GM18517 (cell line): ENCODE measurements at regions not wholly inside any gene's neighbourhood (a gene's known extent, or its start where the extent isn't known, plus 50 kb on each side); places are given as distances from the start of the nearest gene placed in this dataset.

Experiments
- ATAC-seq: cut with Tn5 transposase; IDR thresholded peaks from one replicate; pipeline ENCODE4 v1.9.1; 2021; ENCODE audit warnings: mild to moderate bottlenecking, moderate library complexity; ENCODE audit not compliant: unreplicated experiment

- ATAC-seq = no peak
These were observed 117.5 kb upstream of the MEIS1 start for GRCh38 chr2:66317268-66317890.

- ATAC-seq = no peak
These were observed 128.4 kb upstream of the MEIS1 start for GRCh38 chr2:66306483-66306882.

- ATAC-seq = no peak
These were observed 129.2 kb upstream of the MEIS1 start for GRCh38 chr2:66305718-66306117.

- no peak for ATAC-seq
These were observed 131.5 kb upstream of the MEIS1 start for GRCh38 chr2:66303471-66303870.

- no peak for ATAC-seq
These were observed 133.2 kb upstream of the MEIS1 start for GRCh38 chr2:66301767-66302140.

- no peak for ATAC-seq
These were observed 133.7 kb upstream of the MEIS1 start for GRCh38 chr2:66301022-66301766.

GRCh38 chr2:66283787-66284186 is 151.1 kb upstream of the MEIS1 start:
- no peak for ATAC-seq

- no peak for ATAC-seq
These were observed 152.9 kb upstream of the MEIS1 start for GRCh38 chr2:66281980-66282379.

- ATAC-seq = no peak
These were observed 155.9 kb upstream of the MEIS1 start for GRCh38 chr2:66279024-66279423.

- no peak for ATAC-seq
These were observed 158.9 kb upstream of the MEIS1 start for GRCh38 chr2:66275984-66276383.

GRCh38 chr2:66273933-66274490 is 160.9 kb upstream of the MEIS1 start:
- ATAC-seq = no peak

GRCh38 chr2:66272751-66273150 is 162.2 kb upstream of the MEIS1 start:
- ATAC-seq = no peak

- no peak for ATAC-seq
These were observed 163.1 kb upstream of the MEIS1 start for GRCh38 chr2:66271777-66272176.

GRCh38 chr2:66270247-66270646 is 164.7 kb upstream of the MEIS1 start:
- no peak for ATAC-seq

GRCh38 chr2:66269166-66269565 is 165.8 kb upstream of the MEIS1 start:
- ATAC-seq = no peak

GRCh38 chr2:66268756-66269155 is 166.2 kb upstream of the MEIS1 start:
- no peak for ATAC-seq

- no peak for ATAC-seq
These were observed 170.6 kb upstream of the MEIS1 start for GRCh38 chr2:66264354-66264753.

- ATAC-seq = no peak
These were observed 179.1 kb upstream of the MEIS1 start for GRCh38 chr2:66255867-66256266.

- ATAC-seq = no peak
These were observed 179.8 kb upstream of the MEIS1 start for GRCh38 chr2:66255136-66255535.

GRCh38 chr2:66253066-66253465 is 181.9 kb upstream of the MEIS1 start:
- no peak for ATAC-seq

GRCh38 chr2:66252109-66252508 is 182.8 kb upstream of the MEIS1 start:
- no peak for ATAC-seq

- no peak for ATAC-seq
These were observed 183.4 kb upstream of the MEIS1 start for GRCh38 chr2:66251573-66251972.
